GM18498 (cell line): ENCODE measurements at regions not wholly inside any gene's neighbourhood (a gene's known extent, or its start where the extent isn't known, plus 50 kb on each side); places are given as distances from the start of the nearest gene placed in this dataset.
"Not testable (repeated sequence)": the region's sequence is repeated elsewhere in the genome, so short reads cannot be mapped to it uniquely, and the experiment has no call there.

Experiments used
- ATAC-seq: cut with Tn5 transposase; IDR thresholded peaks from one replicate; pipeline ENCODE4 v1.9.1; 2021; ENCODE audit warnings: mild to moderate bottlenecking, moderate library complexity; ENCODE audit not compliant: unreplicated experiment

DNA sequence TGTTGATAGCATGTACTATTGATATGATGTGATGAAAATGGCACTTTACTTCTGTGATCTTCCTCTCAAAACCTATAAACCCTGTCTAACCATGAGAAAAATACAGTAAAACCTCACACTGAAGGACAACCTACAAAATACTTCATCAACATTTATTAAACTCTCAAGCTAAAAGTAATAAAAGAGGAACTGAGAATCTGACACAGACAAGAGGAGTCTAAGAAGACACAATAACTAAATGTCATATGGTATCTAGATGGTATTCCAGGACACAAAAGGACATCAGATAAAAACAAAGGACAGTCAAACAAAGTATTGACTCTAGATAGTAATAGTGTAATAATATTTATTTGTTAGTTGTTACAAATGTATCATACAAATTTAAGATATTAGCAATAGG, 655.3 kb downstream of the SH3BGRL start:
- ATAC-seq, result no peak

DNA sequence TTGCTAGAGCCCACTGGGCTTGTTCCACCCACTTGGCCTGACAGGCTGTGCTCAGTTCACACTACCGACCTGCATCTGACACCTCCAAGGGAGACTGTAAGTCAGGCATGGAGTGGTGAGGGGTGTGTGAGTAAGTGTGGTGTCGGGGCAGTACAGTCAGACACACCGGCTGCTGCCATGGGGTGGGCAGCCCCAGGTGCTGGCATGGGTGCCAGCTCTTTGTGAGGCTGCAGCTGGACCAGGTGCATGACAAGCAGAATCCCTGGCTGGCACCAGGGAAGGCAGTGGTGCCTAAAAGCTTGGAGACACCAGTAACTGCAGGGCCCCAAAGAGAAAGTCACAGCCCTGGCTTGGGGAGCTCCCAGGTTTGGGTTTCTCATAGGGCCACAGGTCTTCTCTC, 665.0 kb downstream of the SH3BGRL start:
- ATAC-seq, result no peak

DNA sequence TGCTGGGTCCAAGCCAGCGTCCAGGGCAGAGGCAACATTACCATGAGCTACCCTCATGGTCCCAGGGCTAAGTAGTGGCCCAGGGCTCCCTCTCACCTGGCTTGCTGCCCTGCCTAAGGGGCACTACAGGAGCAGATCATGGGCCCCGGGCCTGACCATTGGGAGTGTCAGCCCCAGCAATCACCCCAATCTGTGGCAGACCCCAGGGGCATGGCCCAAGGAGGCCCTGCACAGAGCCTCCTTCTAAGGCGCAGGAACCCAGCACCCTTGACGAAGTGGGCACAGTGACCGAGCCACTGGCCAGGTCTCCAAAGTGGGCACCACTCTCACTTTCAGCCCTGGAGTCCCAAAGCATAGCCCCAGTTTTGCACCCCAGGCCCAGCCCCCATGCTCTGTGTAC, 667.1 kb downstream of the SH3BGRL start:
- no peak for ATAC-seq

DNA sequence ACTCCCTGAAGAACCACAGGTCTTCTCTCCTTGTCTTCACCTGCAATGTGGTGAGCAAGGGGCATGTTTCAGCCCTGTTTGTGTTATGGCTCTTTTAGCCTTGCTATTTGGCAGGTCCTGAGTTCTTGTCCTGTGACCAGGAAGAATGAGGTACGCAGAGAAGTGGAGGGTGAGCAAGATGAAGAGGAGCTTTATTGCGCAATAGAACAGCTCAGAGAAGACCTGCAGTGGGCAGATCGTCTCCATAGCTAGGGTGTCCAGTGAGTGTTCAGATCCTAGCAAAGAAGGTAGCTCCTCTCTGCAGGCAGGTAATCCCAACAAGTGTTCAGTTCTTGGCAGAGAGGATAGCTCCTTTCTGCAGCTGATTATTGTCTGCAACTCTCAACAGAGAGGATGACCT, 672.9 kb downstream of the SH3BGRL start:
- ATAC-seq, result no peak

DNA sequence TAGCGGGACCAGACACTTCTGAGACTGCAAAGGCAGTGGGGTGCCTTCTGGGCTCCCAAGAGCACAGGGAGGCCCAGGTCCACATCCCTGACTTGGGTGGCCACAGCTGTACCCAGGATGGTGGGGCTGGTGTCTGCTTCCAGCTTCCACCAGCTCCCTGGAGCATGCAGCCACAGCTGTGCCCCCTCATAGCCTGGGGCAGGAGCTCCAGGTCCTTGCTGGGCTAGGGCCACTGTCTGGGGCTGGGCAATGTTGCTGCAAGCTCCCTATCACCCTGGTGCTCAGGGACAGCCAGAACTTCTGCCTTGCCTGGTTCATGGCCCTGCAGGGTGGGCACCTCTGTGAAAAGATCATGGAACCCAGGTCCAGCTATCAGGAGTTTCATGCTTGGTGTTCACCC, 673.9 kb downstream of the SH3BGRL start:
- ATAC-seq, result no peak

DNA sequence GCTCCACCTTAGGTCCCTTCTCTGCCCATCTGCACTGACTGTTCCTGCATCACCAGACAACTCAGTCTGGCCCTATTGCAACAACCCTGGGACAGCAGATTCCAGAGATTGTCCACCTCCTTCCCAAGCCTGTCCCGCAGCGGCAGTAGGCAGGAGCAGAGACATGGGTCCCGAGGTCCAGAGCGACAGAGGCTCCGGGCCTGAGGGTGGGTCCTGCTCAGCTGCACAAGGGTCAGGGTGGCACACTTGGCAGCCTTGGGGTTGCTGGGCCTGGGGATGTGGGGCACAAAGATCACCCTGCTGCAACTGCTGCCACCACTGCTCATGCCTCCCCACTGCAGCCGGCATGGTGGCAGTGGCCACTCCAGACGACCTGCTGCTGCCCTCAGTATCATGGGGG, 674.5 kb downstream of the SH3BGRL start:
- ATAC-seq, result no peak

DNA sequence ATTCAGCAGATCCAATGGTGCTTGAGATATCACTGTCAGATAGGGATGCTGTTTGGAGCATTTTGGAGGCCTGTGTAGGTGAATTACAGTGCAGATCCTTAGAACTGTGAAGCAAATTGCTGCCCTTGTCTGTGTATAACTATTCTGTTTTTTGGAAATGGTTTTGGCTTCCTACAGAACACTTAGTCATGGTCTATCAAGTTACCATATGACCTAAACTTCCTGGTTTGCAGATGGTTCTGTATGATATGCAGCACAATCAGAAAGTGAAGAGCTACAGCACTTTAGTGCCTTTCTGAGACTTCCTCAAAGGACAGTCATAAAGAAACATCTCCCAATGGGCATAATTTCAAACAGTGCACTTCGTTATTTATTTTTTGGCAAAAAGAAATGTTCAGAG, 688.6 kb downstream of the SH3BGRL start:
- no peak for ATAC-seq

DNA sequence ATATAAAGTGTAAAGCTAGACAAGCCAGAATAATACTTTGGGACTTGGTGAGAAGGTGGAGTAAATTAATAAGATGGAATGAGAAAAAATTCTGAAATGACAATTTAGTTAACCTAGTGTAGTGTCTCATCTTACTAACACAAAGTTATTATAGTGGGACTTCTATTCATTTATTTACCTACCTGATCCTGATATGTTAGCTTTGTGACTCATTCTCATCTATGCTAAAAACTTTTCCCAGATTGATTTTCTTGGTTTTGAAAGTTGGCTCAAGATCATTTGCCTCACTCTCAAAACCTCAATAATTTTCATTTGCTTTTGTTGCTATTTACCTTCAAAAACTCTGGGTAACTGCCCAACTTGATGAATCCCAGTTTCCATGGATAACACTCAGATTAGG, 698.6 kb downstream of the SH3BGRL start:
- ATAC-seq, result no peak

DNA sequence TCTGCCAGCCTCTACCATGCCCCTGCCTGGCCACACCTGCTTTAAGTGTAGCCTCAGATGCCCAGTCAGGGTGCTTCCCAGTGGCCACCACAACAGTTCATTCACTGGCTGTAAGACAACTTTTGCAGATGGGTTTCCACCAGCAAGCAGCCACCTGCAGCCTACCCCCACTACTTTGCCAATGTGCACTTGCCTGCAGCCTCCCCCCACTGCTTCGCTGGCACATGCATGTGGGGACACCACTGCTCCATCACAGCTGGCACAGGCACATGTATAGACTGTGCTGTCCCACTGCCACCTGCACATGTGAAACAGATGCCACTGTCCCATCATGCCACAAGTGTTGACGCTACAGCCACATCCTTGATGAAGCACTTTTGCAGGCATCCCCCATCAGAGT, 723.9 kb downstream of the SH3BGRL start:
- no peak for ATAC-seq

DNA sequence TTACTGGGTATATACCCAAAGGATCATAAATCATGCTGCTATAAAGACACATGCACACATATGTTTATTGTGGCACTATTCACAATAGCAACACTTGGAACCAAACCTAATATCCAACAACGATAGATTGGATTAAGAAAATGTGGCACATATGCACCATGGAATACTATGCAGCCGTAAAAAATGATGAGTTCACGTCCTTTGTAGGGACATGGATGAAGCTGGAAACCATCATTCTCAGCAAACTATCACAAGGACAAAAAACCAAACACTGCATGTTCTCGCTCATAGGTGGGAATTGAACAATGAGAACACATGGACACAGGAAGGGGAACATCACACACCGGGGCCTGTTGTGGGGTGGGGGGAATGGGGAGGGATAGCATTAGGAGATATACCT, 744.0 kb downstream of the SH3BGRL start:
- ATAC-seq, result not testable (repeated sequence)

DNA sequence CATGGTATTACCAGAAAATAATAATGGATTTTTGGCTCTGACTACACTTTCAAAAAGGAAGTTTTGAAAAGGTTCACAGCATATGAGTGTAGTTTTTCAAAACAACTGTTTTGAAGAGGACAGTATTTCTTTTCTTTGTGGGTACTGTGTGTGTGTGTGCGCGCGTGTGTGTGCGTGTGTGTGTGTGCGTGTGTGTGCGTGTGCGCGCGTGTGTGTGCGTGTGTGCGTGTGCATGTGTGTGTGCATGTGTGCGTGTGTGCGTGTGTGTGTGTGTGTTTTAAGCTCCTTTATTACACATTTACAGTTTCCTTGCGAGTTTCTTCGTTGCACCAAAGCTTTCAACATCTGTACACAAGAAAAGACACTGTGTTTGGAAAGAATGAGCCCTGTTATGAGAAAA, 755.4 kb downstream of the SH3BGRL start:
- no peak for ATAC-seq

DNA sequence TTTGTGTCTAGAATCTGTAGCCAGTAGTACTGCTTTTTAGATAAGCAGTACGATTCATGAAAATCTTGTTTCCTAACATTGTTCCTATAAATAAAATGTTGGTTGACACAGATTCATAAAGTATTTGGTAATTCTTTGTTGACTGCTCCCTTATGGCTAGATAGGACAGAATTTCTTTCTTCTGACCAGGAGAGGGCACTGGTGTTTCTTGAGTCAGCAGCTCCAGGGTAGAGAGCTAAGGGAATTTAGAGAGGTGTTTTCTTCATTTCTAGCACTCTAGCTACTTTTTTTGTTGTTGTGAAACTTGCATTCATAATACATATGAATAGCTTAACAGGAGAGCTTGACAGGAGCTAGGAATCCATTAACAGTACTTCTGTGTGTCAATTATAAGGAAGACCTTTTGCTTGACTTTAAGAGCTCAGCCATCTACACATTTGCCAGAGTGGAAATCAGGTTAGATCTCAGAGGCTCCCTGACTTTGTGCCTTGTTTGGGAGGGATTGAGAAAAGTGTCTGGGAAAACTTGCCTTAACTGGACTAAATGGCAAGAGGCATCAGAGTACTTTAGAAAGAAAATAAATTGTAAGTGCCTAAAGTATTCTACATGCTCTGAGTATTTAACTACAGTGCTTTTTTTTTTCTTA, 756.1 kb downstream of the SH3BGRL start:
- ATAC-seq, result no peak

DNA sequence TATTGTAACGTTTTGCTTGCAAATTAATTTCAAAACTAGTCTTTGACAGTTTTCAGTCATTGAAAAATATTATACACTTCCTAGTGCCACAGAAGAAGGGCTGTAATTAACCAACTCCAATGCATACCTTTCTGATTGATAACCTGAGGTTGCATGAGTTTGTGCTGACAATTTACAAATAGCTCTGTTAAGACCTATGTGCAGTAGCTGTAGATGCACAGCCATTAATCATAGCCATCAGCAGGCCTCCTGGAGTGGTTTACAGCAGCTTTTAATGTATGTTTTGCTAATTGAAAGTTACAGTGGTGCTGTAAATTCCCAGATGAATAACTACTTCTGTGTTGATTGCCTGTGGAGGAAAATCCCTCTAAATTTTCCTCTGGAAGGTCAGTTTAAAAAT, 758.1 kb downstream of the SH3BGRL start:
- no peak for ATAC-seq

DNA sequence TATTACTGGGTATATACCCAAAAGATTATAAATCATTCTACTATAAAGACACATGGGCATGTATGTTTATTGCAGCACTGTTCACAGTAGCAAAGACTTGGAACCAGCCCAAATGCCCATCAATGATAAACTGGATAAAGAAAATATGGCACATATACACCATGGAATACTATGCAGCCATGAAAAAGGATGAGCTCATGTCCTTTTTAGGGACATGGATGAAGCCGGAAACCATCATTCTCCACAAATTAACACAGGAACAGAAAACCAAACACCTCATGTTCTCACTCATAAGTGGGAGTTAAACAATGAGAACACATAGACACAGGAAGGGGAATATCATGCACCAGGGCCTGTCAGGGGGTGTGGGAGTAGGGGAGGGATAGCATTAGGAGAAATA, 772.5 kb downstream of the SH3BGRL start:
- ATAC-seq, result not testable (repeated sequence)

DNA sequence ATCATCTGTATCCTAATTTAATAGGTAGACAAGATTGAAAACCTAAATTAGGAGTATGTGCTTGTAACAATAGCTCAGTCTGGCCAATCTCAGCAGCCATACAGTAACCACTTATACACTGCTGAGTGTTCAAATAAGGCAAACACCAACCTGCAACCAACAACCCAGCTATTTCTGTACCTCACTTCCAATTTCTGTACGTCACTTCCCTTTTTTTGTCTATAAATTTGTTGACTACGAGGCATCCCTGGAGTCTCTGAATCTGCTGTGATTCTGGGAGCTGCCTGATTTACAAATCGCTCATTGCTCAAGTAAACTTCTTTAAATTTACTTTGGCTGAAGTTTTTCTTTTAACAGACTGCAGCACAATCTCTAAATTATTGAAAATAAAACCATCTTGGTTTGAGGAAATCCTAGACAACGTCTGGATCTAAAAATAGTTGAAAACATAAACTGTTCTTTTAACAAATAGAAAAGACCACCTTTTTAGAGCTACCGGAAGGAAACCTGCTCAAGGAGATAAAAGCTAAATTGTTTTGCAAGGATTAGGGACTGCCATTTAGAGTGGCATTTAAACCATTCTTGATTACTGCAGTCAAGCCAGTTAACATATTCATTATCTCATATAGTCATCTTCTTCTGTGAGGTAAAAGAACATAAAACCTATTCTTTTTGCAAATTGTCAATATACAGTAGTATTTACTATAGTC, 778.1 kb downstream of the SH3BGRL start:
- ATAC-seq, result no peak

DNA sequence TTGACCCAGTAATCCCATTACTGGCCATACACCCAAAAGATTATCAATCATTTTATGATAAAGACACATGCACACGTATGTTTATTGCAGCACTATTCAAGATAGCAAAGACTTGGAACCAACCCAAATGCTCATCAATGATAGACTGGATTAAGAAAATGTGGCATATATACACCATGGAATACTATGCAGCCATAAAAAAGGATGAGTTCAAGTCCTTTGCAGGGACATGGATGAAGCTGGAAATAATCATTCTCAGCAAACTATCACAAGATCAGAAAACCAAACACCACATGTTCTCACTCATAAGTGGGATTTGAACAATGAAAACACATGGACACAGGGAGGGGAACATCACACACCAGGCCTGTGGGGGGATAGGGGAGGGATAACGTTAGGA, 785.3 kb downstream of the SH3BGRL start:
- not testable (repeated sequence) for ATAC-seq

DNA sequence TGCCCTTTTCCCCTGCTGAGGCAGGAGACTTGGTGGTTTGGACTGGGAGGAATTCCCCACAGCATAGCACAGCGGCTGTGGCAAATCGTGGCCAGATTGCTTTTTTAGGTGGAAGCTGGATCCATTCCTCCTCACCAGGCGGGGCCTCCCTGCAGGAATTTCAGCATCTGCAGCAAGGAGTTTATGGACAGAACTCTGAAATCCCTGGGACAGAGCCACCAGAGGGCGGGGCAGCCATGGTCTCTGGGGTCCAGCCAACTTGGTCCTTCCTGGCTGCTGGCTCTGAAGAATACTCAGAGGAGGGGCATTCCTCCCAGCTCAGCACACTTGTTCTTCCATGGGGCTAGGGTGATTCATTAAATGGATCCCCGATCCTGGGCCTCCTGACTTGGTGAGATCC, 794.3 kb downstream of the SH3BGRL start:
- no peak for ATAC-seq

DNA sequence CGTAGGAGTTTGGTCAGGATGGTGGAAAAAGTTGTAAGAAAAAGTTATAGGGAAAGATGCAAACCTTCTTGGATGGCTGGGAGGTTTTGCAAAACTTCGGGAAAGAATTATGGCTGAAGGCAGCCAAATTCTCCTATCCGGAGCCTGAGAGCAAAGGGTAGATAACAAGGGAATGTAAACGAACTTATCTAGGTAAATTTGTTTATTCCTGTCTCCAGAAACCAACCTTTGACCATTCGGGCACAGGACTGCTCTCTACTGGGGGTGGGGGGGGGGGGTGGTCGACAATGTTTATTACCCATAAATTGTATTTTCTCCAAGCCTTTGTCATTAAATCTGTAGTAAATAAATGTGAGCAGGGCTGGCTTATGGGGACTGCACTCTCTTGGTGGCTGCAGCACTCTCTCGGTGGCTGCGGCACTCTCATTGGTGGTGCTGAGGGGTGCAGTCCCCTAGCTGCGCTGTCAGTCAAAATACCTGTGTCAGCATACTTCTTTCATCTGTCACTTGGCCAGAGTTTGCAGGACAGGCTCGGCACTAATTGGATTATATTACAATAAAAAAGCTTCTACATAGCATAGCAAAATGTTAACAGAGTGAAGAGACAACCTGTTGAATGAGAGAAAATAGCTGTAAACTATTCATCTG, 827.8 kb downstream of the SH3BGRL start:
- no peak for ATAC-seq

DNA sequence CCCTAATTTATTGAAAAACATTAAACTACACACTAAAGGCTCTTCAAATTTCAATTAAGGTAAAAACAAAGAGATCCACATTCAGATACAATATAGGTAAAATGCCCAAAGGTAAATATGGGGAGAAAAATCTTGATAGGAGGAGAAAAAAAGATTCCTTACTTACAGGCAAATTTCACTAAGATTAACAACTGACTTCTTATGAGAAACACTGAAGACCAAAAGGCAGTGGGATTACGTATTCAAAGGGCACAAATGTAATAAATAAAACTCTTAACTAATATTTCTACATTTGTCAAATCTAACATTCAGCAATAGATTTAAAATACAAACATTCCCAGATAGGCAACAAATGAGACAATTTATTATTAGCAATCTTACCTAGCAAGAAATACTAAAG, 829.3 kb downstream of the SH3BGRL start:
- no peak for ATAC-seq

DNA sequence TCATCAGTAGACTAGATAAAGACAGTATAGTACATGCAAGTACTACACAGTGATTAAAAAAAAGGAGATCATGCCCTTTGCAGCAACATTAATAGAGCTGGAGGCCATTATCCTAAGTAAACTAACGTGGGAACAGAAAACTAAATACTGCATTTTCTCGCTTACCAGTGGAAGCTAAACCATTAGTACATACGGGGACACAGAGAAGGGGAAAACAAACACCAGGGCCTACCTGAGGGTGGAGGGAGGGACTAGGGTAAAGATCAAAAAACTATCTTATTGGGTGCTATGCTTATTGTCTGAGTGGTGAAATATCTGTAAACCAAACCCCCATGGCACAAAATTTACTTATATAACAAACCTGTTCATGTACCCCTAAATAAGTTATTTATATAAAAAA, 836.9 kb downstream of the SH3BGRL start:
- ATAC-seq, result no peak

DNA sequence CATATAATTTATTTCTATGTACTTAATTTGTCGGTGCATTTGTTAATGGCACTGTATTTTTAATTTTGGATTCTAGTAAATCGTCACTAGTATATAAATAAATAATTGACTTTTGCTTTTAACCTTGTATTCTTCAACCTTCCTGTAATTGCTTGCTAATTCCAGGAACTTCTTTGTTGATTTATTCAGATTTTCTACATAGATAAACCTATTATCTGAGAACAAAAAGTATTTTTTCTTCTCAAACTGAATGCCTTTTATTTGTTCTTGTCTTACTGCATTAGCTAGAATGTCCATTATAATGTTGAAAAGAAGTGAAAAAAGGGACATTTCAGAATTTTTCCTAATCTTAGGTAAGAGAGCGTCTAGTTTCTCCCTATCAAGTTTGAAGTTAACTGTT, 839.1 kb downstream of the SH3BGRL start:
- ATAC-seq, result no peak

DNA sequence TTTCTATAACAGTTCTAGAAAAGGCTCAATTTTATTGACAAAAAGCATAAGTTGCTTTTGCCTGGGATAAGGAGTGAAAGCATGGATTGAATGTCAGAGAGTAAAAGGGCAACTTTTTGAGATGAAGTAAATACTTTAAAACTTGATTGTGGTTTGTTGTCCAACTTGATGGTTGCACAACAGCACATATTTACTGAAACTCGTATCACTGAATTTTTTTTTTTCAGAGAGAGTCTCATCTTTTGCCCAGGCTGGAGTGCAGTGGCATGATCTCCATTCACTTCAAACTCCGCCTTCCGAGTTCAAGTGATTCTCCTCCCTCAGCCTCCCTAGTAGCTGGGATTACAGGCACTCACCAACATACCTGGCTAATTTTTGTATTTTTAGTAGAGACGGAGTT, 856.8 kb downstream of the SH3BGRL start:
- no peak for ATAC-seq
